Retinal pigment epithelial cell (primary cell): ENCODE measurements at regions not wholly inside any gene's neighbourhood (a gene's known extent, or its start where the extent isn't known, plus 50 kb on each side); places are given as distances from the start of the nearest gene placed in this dataset.
"Not testable (repeated sequence)": the region's sequence is repeated elsewhere in the genome, so short reads cannot be mapped to it uniquely, and the experiment has no call there.

ENCODE experiments used
- DNase-seq: peaks from one replicate; pipeline ENCODE4 v3.0.0-alpha.2; 2010; ENCODE audit warnings: low read depth
- H3K4me3 ChIP-seq: 2 replicates; pipeline ENCODE4 v1.5.1; 2011; ENCODE audit warnings: mild to moderate bottlenecking, low read length, control low read depth, moderate library complexity
- TF ChIP-seq, protein P1 (sequence below): conservative IDR thresholded peaks from 2 replicates; pipeline ENCODE4 v1.5.1; 2011; ENCODE audit warnings: low read depth, low read length, control low read depth, inconsistent platforms

- H3K4me3 ChIP-seq: no peak overlapping the region
- no peak for DNase-seq
- TF ChIP-seq, protein P1, sequence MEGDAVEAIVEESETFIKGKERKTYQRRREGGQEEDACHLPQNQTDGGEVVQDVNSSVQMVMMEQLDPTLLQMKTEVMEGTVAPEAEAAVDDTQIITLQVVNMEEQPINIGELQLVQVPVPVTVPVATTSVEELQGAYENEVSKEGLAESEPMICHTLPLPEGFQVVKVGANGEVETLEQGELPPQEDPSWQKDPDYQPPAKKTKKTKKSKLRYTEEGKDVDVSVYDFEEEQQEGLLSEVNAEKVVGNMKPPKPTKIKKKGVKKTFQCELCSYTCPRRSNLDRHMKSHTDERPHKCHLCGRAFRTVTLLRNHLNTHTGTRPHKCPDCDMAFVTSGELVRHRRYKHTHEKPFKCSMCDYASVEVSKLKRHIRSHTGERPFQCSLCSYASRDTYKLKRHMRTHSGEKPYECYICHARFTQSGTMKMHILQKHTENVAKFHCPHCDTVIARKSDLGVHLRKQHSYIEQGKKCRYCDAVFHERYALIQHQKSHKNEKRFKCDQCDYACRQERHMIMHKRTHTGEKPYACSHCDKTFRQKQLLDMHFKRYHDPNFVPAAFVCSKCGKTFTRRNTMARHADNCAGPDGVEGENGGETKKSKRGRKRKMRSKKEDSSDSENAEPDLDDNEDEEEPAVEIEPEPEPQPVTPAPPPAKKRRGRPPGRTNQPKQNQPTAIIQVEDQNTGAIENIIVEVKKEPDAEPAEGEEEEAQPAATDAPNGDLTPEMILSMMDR: no peak
These were observed 254.0 kb downstream of the BRINP2 start for GRCh38 chr1:177424744-177425143.

DNA sequence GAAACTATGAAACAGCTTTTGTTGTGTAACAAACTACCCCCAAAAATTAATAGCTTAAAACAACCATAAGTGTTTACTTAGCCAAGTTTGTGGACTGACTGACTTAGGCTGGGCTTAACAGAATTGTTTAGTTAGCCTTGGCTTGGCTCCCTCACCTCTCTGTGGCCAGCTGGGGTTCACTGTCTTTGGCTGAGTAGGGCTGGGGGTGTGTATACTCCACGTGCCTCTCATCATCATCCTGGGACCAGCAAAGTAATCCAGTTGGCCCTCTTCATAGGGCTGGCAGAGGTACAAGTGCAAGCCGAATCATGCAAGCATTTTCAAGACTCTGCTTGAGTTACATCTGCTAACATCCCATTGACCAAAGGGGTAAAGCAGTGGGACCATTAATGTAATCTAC lies 252.3 kb downstream of the BRINP2 start:
- TF ChIP-seq, protein P1: no peak

GRCh38 chr1:177413982-177414596 lies 243.3 kb downstream of the BRINP2 start:
- no peak for DNase-seq
- H3K4me3 ChIP-seq: no peak overlapping the region
- TF ChIP-seq, protein P1: no peak

More for the DNA sequence above, 252.3 kb downstream of the BRINP2 start:
- DNase-seq: no peak
- no peak overlapping the region for H3K4me3 ChIP-seq

- TF ChIP-seq, protein P1: no peak
- H3K4me3 ChIP-seq: no peak overlapping the region
- DNase-seq: peak; percentile 32
These were observed 240.6 kb downstream of the BRINP2 start for GRCh38 chr1:177411381-177411780.

DNA sequence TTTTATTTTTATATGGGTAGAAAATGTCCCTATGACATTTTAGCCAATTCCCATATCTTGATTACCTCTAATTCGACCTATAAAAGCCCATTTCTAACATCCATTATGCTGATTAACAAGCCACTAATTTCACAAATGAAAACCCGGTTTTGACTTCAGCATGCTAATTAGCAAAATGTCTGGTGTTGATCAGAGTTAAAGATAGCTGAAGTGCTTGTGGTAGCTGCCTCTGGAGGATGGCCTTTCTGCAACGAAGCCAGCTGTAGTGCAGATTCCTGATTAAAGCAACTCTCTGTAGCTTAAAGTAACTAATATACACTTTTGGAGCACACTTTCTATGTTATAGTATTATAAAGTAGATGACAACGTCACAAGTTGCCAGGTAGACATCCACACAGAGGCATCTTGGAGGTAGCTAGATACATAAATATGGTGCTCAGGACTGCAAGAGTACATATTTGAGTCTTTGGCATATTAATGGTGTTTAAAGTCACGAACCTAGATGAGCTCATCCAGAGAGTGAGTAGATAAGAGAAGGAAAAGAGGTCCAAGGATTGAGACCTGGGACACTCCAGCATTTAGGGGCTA lies 239.5 kb downstream of the BRINP2 start:
- no peak for DNase-seq
- no peak overlapping the region for H3K4me3 ChIP-seq
- TF ChIP-seq, protein P1: no peak

DNA sequence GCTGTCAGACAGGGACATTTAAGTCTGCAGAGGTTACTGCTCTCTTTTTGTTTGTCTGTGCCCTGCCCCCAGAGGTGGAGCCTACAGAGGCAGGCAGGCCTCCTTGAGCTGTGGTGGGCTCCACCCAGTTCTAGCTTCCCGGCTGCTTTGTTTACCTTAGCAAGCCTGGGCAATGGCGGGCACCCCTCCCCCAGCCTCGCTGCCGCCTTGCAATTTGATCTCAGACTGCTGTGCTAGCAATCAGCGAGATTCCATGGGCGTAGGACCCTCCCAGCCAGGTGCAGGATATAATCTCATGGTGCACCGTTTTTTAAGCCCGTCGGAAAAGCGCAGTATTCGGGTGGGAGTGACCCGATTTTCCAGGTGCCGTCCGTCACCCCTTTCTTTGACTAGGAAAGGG lies 235.6 kb downstream of the BRINP2 start:
- H3K4me3 ChIP-seq, DNase-seq: not testable (repeated sequence)

- H3K4me3 ChIP-seq: no peak overlapping the region
- DNase-seq: no peak
- TF ChIP-seq, protein P1: no peak
These were observed 221.6 kb downstream of the BRINP2 start for GRCh38 chr1:177392336-177392735.
